ENCODE measurements at regions not wholly inside any gene's neighbourhood (a gene's known extent, or its start where the extent isn't known, plus 50 kb on each side); places are given as distances from the start of the nearest gene placed in this dataset.

DNA sequence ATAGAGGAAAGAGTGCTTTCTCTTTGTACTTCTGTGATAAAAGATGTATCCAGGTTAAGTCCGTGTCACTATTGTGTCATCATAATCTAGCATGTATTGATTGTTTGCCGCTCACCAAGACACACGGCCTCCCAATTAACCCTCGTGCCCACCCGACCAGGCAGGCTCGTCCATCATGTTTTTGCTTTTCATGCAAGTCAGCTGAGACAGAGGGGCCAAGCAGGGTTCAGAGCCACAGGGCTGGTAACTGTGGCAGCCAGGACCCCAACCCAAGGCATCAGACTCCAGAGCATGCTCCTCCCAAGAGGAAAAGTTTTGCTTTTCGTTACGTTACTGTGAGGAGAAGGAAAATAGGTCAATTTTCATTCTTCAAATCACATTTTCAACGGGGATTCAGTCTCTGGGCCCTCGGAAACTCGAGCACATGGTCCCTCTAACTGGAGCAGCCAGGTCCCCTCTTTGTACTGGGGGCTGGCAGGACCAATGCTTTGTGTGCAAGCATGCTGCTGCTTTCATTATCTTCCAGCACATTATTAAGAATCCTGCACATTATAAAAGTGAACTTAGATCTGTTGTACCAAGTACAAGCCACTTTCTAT, 161.1 kb upstream of the TOPAZ1 start:
- no peak for DNase-seq (ENCODE audit: low spot score)

DNA sequence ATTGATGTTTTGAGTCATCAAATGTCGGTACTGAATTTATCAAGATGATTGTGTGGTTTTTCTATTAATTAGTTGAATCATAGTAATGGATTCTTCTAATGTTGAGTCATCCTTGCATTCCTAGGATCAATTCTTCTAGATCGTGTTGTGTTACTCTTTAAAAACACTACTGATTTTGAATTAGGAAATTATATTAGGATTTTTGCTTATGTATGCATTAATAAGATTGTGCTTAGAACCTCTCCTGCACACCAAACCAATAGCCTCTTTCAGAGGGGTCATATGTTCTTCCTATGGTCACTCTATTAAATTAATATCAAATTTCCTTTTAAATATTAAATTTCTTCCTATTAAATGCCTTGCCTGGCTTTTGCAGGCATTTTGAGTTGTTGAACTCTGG, 151.7 kb upstream of the TOPAZ1 start:
- DNase-seq (ENCODE audit: low spot score): no peak

DNA sequence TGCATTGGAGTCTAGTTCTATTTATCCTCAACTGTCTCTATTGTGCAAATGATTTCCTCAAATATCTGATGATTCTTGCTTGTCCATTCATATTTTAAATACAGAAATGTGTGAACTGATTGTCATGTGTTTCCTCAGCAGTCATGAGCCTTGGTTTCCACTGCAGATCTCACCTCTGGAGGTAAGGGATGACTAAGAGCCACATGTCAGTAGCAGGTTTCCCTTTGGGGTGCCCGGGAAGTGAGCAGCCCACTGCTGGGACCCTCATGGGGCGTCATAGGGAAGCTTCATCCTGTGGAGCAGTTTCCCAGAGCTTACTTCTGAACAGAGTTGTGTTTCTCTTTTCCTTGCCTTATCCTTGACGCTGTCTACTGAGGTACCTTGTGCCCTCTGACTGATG, 149.2 kb upstream of the TOPAZ1 start:
- DNase-seq (ENCODE audit: low spot score): peak; percentile 20

DNA sequence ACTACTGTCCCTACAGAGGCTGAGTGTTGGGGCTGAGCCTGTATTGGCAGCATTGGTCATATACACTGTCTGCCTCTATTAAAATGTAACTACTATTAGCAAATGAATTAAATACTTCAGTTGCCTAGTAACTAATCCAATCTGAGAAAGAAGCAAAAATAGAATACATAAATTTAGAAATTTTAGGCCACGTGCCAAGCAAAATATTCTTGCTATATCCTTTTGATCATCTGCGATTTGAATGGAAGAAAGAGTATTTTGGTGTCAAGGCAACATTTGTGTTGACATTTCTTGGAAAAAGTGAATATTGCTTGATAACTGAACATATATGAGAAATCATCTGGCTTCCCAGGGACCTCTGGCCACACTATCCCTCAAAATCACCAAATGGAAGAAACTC, 148.2 kb upstream of the TOPAZ1 start:
- no peak for DNase-seq (ENCODE audit: low spot score)

DNA sequence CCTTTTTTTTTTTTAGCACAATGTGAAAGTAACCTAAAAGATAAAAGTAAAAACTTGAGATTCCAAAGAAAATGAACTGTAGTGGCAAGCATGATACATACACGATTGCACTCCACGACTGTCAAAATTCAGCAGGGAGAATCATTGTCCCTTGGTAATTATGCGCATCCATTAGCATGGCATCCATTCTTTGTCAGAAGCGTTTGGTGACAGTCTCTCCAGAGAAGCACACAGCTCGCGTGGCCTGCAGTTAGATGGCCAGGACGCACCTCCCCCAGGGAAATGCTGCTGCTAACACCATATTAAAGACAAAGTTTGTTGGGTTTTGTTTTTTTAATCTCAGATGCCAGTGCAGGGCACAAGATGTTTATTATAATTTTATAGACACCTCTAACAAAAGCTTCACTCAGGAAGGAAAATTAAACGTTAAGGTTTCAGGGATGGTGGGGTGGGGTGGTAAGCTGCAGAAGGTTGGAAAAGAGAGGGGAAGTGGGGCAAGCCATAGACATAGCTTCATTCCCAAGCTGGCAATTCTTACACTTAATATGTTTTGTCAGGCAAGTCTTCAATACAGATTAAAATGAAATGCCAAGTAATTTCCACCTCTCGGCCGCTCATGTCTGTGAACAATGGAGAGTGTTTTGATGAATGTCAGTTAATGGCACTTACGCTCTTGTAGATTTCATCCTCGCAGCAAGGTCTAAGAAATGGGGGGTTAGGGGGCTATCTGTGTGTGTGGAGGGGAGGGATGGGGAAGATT, 142.8 kb upstream of the TOPAZ1 start:
- peak; percentile 14 for DNase-seq (ENCODE audit: low spot score)

DNA sequence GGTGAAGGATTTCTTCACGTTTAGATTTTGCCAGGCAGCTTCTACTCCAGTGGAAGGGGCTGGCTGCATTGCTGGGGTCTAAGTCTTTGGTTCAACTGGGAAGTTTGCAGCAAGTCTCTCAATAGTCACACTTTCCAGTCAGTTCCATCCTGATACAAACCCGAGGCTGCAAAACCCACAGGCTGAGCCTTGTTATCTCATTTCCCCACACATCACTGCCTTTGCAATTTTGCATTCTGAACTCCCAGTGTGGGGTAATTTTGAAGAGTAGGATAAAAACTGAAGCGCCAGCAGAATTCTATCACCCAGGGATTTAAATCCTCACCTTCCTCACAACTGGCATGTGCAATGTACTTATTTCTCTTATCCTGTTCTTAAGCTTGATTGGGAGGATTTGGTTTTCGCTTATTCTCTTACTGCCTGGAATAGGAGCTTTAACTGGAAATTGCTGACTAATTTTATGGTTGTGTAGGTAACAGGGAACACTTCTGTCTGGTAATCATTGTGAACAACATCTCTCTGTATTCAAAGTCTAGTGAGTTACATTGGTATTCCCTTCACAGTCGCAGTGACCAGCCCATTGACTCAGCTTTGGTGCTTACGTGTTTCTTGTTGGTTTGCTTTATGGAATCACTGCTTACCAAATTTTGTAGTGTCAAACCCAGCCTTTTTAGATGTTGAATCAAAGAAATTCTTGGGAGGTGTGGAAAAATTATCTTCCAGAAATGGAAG, 142.0 kb upstream of the TOPAZ1 start:
- DNase-seq (ENCODE audit: low spot score): peak; percentile 1

DNA sequence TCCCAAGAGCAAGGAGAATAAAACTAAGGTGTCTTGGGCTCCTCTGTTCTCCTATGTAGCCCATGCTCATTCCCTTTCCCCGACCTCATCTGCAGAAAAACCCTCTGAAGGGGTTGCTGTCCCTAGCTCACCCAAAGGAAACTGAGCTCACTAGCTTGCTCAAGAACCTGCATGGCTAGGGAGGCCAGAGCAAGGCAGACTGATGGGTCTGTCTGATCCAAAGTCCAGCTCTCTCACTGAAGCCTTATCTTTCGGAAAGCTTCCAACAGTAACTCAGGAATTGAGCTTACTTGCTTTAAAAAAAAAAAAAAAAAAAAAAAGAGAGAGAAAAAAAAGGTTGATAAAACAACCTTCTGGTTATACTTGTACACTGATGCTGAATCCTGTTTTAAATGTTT, 141.4 kb upstream of the TOPAZ1 start:
- peak; percentile 8 for DNase-seq (ENCODE audit: low spot score)

DNA sequence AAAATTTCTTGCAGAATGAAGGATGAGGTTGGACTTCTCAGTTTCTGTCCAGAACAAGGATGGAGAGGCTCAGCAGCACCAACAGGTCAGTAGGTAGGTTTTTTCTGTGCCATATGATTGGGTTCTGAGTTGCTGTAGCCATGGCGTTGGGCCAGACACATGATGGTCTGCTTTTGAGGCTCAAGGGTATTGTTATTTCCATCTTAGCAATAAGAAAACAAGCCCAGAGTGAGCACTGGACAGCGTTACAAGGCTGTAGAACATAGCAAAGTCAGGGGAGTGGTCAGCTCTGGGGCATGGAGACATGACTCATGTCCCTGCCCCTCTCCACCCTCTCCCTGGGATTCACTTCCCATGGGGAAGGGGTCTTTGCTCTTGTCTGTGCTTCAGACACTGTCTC, 137.6 kb upstream of the TOPAZ1 start:
- DNase-seq (ENCODE audit: low spot score): peak; percentile 1

DNA sequence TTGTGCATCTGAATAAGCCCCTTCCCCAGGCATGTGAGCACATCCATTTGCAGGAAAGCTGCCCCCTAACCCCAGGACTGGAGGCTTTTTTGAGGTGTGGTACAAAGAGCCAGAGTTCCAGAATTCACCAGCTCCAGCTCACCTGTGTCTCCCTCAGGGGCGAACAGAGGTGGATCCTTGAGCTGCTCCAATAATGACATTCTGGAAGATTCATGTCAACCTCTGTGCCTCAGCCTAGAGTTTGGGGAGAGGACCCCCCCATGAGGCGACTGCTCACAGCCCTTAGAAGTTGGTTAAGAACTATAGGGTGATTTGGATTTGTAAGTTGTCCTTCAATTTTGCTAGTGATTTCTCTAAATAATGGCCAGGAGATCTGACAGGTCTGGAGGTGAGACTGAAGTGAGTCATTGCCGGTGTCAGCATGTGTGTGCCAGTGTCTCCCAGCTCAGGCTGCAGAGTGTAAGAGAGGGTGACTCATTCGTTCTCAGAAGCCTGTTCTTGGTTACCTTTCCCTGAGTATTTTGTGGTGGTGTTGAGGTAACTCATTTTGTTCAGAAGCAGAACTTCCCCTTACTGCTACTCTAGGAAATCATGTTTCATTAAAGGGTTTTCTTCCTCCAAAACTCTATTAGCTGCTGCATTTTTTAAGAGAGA, 136.9 kb upstream of the TOPAZ1 start:
- peak; percentile 67 for DNase-seq (ENCODE audit: low spot score)

DNA sequence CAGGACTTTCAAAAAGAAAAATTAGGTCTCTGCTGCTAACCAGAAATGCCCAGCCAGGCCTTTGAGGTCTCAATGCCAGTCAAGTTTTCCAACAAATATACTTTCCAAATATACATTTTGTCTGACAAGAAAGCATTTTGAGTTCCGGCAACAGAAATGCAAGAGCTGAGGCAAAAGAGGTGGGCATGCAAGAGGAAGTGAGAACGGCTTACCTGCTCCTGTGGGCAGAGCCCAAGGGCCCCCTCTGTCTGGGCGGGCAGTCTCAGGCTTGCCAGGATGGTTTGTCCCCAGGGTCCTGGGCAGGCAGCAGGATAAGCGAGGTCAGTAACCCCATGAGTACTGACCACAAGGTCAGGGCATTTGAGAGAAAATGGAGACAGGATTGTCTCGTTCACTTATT, 136.1 kb upstream of the TOPAZ1 start:
- peak; percentile 15 for DNase-seq (ENCODE audit: low spot score)

DNA sequence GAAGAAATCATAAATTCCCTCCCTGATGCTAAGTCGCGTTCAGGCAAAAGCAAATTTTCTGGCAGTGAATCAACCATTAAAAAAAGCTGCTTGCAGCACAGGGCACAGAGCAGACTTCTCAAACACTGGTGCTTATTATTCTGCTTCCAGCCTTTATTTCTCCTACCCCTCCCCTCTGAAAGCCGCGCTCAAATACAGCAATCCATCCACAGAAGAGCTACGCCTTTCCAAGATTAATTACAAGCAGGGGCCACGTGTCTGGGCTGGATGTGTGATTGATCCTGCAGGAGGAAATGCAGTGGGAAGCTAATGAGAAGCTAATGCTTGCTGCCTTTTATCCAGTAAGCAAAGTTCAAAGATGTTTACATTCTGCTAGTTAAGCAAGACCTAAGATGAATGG, 134.9 kb upstream of the TOPAZ1 start:
- peak; percentile 31 for DNase-seq (ENCODE audit: low spot score)

DNA sequence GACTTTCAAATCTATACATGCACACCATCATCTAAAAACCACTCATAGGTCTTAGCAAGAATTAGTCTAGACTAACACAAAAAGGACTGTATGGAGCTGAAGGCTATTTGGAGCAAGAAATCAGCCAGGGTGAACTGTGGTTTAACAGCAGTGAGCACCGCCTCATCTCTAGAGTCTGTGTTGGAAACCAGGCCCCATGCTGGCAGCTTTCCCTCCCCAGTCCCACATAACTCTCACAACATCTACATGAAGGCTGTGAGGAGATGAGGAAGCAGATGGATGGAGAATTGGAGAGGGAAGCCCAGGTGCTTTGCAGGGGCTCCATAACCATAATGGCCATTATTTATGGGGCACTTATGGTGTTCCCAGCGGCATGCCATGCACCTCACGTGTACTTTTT, 133.2 kb upstream of the TOPAZ1 start:
- DNase-seq (ENCODE audit: low spot score): no peak

DNA sequence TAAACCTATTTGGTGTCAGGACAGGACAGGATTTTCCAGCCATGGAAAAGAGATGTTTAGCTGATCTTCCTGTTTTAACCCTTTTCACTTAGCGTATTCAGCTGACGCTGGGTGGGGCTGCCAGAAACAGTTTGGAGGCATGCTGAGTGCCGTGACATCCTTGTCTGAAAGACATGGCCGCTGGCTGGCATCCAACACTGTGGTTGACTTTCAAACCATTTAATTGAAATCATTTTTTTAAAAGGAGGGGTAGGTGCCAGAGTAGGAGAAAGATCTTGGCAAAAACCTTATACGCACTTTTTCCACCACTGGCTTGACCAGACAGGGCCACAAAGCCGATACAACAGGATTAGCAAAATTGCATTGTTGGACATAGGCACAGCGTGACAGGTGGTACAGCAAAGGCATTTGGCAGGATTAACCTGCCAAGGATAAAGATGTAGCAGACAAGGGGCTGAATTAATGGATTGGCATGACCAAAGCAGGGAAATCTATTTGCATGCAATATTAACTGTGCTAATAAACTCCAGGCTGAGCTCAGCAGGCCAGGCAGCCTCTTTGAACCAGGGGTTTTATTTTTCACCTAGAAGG, 131.8 kb upstream of the TOPAZ1 start:
- DNase-seq (ENCODE audit: low spot score): peak; percentile 24

DNA sequence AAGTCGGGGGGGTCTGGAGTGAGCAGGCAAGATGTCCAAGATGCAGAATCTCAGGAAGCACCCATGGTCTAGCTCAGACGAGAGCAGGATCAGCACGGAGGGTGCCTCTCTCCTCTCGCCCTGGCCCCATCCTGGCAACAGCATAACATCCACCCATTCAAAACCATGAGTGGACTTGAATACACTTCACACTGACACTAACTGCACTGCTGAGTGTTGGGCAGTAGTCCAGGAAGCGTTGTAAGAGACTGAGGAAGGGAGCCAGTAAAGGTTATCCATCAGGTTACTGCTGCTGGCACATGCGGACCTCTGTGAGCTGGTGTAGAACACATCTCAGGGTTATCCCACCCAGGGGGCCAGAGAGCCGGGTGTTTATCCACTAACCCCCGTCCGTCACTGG, 131.0 kb upstream of the TOPAZ1 start:
- DNase-seq (ENCODE audit: low spot score): no peak

DNA sequence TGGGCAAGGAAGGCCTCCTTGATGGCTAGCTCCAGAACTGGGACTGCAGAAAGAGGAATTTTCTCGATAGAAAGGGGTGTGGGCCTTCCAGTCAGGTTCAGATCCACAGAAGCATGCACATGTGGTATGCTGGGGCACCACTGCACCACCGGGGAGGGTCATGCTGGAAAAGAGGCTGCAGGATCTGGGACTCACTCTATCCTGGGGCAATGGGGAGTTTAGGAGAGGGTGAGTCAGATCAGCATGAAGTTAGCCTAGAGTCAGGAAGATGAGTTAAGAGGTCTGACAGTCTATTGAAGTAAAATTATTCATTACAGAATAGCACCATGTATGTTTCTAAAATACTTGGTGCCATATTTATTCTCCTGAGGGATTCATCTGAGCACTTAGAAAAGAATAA, 130.2 kb upstream of the TOPAZ1 start:
- DNase-seq (ENCODE audit: low spot score): no peak

DNA sequence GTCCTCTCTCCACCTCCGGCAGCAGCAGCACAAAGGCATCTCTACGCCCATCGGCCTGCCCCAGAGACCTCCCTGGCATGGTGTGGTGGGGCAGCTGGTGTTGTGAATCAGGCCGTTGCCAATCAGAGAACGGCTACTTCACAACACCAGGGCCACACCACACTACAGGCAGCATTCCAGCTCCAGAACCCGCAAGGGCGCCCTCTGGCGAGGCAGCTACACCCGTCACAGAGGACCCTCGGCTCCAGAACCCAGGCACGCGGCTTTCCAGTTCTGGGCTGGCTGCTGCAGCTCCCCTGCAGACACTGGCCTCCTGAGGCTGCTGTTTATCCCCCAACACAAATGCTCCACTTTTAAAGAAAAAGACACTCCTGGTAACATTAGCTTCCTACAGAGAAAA, 127.5 kb upstream of the TOPAZ1 start:
- no peak for DNase-seq (ENCODE audit: low spot score)

DNA sequence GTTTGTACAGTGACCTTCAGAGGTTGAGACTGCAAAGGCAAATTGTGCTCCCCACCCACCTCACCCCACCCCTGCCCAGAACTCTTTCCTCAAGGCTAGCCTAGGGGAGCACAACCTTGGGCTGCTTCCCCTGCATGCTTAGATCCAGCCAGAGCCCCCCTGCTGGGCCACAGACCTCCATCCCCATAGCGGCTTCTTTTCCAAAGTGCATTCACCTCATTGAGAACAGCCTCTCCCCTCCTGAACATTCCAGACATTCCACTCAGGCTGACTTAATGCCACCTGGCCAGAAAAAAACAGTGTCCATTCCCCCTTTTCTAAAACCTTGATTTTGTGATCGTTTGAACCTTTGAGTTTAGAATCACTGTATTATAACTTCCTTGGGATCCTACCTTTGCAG, 124.4 kb upstream of the TOPAZ1 start:
- no peak for DNase-seq (ENCODE audit: low spot score)

DNA sequence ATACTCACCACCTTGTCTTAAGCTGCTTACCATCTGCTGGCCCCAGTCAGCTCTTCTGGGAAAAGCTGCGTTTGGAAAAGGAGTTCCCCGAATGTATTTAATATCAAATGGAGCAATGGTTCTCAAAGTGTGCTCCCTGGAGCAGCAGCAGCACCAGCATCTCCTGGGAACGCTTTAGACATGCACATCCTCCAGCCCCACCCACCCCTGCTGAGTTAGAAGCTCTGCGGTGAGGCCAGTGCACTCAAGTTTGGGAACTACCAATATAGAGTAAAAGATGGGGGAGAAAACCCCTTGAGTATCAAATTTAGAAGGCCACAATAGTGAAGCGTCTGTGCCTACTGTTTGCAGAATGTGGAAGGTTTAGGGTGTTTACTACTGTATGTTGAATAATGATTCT, 124.0 kb upstream of the TOPAZ1 start:
- DNase-seq (ENCODE audit: low spot score): no peak

DNA sequence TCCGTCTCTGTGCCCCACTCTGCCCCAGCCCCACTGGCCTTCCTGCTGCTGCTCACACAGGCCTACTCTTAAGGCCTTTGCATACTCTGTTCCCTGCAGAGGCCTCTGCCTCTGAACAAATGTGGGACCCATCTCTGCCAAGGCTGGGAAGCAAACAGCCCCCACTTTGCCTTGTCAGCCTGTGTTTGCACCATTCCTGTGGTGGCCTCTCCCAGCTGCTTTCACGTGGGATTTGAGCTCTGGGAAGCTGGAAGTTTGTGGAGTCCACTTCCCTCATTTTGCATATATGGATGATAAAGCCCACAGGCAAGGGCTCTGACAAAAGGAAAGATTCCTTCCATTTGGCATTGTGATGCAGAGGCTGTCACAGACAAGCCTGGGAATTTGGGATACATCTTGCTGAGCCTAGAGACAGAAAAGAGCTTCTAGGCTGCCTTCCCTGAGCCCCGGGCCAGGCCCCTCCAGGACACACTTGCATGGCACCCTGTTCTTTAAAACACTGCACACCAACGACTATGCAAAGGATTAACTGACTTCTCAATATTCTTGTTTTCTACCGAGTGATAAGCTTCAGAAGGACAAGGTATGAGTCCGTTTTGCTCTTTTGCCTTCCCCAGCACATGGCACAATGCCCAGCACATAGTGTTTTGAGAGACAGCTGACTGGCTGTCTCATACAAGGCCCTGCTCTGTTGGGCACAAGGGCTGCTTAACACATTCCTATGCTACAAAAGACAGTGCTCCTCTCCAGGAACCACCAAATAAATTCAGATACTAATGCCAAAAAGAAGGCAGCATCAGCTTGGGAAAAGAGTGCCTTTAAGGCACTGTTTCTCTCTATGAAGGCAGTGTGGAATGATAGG, 120.7 kb upstream of the TOPAZ1 start:
- no peak for DNase-seq (ENCODE audit: low spot score)

DNA sequence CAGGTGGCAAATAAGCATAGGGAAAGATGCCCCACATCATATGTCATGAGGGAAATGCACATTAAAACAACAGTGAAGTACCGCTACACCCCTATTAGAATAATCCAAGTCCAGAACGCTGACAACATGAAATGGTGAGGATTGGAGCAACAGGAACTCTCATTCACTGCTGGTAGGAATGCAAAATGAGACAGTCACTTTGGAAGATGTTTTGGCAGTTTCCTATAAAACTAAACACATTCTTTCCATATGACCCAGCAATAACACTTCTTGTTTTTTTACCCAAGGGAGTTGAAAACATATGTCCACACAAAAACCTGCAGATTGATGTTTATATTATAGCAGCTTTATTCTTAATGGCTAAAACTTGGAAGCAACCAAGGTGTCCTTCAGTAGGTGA, 116.4 kb upstream of the TOPAZ1 start:
- no peak for DNase-seq (ENCODE audit: low spot score)

DNA sequence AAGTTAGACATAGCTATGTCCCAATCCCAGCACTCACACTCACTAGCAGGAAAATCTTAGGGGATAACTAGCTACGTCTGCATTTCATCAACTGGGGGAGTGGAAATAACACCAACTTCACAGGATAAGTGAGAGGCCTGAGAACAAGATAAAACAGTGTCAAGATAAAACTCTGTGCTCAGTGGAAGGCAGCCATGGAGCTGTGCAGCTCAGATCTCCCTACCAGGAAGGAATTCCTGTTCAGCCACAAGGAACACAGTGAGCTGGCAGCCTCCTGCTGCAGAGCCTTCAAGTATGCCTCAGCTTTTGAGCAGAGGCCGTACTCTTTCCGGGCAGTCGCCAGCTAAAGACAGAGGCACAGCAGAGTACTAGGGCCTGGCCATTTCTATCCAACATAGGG, 115.8 kb upstream of the TOPAZ1 start:
- no peak for DNase-seq (ENCODE audit: low spot score)
